ENCODE measurements at regions not wholly inside any gene's neighbourhood (a gene's known extent, or its start where the extent isn't known, plus 50 kb on each side); places are given as distances from the start of the nearest gene placed in this dataset.

DNA sequence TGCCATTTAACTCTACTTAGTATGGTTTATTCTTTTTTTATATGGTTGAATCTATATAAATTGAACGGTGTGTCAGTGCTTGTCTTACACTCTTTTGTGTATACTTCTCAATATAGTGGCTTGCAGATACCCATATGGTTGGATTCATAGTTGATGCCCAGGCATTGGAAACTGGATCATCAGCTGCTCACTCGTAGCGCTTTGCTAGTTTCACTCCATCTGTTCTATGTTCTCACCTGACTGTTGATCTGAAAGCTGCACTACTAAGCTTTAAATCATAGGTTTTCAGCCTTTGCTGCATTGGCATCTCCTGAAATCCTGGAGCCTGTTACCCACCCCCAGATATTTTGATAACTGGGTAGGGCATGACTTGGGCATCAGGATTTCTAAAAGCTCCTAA, 121.6 kb upstream of the DCLK2 start:
- TF ChIP-seq, protein P1, sequence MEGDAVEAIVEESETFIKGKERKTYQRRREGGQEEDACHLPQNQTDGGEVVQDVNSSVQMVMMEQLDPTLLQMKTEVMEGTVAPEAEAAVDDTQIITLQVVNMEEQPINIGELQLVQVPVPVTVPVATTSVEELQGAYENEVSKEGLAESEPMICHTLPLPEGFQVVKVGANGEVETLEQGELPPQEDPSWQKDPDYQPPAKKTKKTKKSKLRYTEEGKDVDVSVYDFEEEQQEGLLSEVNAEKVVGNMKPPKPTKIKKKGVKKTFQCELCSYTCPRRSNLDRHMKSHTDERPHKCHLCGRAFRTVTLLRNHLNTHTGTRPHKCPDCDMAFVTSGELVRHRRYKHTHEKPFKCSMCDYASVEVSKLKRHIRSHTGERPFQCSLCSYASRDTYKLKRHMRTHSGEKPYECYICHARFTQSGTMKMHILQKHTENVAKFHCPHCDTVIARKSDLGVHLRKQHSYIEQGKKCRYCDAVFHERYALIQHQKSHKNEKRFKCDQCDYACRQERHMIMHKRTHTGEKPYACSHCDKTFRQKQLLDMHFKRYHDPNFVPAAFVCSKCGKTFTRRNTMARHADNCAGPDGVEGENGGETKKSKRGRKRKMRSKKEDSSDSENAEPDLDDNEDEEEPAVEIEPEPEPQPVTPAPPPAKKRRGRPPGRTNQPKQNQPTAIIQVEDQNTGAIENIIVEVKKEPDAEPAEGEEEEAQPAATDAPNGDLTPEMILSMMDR (conservative IDR thresholded peaks at IDR 0.05) = no peak
- no peak for TF ChIP-seq EZH2 (IDR thresholded peaks at IDR 0.05; ENCODE audit: low read depth)
